Right renal cortex interstitium (tissue), 3 donors: ENCODE measurements at regions not wholly inside any gene's neighbourhood (a gene's known extent, or its start where the extent isn't known, plus 50 kb on each side); places are given as distances from the start of the nearest gene placed in this dataset.

Experiments
- DNase-seq, 3 donors: peaks; one replicate each; pipeline ENCODE4 v3.0.0-alpha.2; 2013; ENCODE audit warnings: low read depth in 3 of 3, low spot score in 2 of 3

- no peak for DNase-seq
Measured at GRCh38 chr2:57111531-57111930, 927.7 kb downstream of the CCDC85A start.

- DNase-seq: no peak
Measured at GRCh38 chr2:57119141-57119540, 927.5 kb upstream of the VRK2 start.

GRCh38 chr2:57126410-57126809 lies 920.2 kb upstream of the VRK2 start:
- DNase-seq: no peak

GRCh38 chr2:57139179-57139578 lies 907.4 kb upstream of the VRK2 start:
- DNase-seq: no peak

- DNase-seq: no peak
Measured at GRCh38 chr2:57141269-57141668, 905.3 kb upstream of the VRK2 start.

- DNase-seq: no peak
Measured at GRCh38 chr2:57146951-57147350, 899.7 kb upstream of the VRK2 start.

GRCh38 chr2:57156231-57156924 lies 890.2 kb upstream of the VRK2 start:
- no peak for DNase-seq

- no peak for DNase-seq
Measured at GRCh38 chr2:57160976-57161375, 885.6 kb upstream of the VRK2 start.

- no peak for DNase-seq
Measured at GRCh38 chr2:57177176-57177575, 869.4 kb upstream of the VRK2 start.

- no peak for DNase-seq
Measured at GRCh38 chr2:57180042-57180567, 866.5 kb upstream of the VRK2 start.

- DNase-seq: no peak
Measured at GRCh38 chr2:57180678-57181077, 865.9 kb upstream of the VRK2 start.

GRCh38 chr2:57181315-57182038 lies 865.1 kb upstream of the VRK2 start:
- DNase-seq: no peak

- DNase-seq: no peak
Measured at GRCh38 chr2:57182916-57183315, 863.7 kb upstream of the VRK2 start.

- DNase-seq: no peak
Measured at GRCh38 chr2:57185568-57185967, 861.0 kb upstream of the VRK2 start.

GRCh38 chr2:57190007-57190406 lies 856.6 kb upstream of the VRK2 start:
- DNase-seq: no peak

- DNase-seq: no peak
Measured at GRCh38 chr2:57199663-57200062, 846.9 kb upstream of the VRK2 start.

- DNase-seq: no peak
Measured at GRCh38 chr2:57204364-57204763, 842.2 kb upstream of the VRK2 start.

GRCh38 chr2:57205241-57205640 lies 841.4 kb upstream of the VRK2 start:
- no peak for DNase-seq

GRCh38 chr2:57207191-57207590 lies 839.4 kb upstream of the VRK2 start:
- no peak for DNase-seq

- no peak for DNase-seq
Measured at GRCh38 chr2:57209799-57210198, 836.8 kb upstream of the VRK2 start.

- no peak for DNase-seq
Measured at GRCh38 chr2:57210855-57211254, 835.8 kb upstream of the VRK2 start.

GRCh38 chr2:57217013-57217412 lies 829.6 kb upstream of the VRK2 start:
- no peak for DNase-seq
